Suprapubic skin (tissue), 4 donors: ENCODE measurements at regions not wholly inside any gene's neighbourhood (a gene's known extent, or its start where the extent isn't known, plus 50 kb on each side); places are given as distances from the start of the nearest gene placed in this dataset.
A peak's percentile ranks its signal among the peaks of the same experiment; 100 is the strongest.

ENCODE experiments used
- DNase-seq, 2 donors: peaks; one replicate each; pipeline ENCODE4 v3.0.0-alpha.2; 2019; ENCODE audit warnings: low spot score in 2 of 2
- H3K27ac ChIP-seq: fragments of 200-600 bp; sonication (generic); one replicate; pipeline ENCODE4 v1.5.1; 2019
- H3K27me3 ChIP-seq: fragments of 200-600 bp; sonication (generic); one replicate; pipeline ENCODE4 v1.5.1; 2019
- H3K36me3 ChIP-seq: fragments of 200-600 bp; sonication (generic); one replicate; pipeline ENCODE4 v1.5.1; 2019
- H3K4me1 ChIP-seq: fragments of 200-600 bp; sonication (generic); one replicate; pipeline ENCODE4 v1.5.1; 2019
- H3K4me3 ChIP-seq: fragments of 200-600 bp; sonication (generic); one replicate; pipeline ENCODE4 v1.5.1; 2019; ENCODE audit warnings: mild to moderate bottlenecking
- H3K9me3 ChIP-seq: fragments of 200-600 bp; sonication (generic); one replicate; pipeline ENCODE4 v1.5.1; 2019
- EP300 ChIP-seq: sonication (generic); formaldehyde crosslinking; IDR thresholded peaks from one replicate; pipeline ENCODE4 v1.6.1; 2017; ENCODE audit warnings: antibody characterized with exemption
- POLR2A ChIP-seq, 2 donors: fragments of 450-650 bp; IDR thresholded peaks; one replicate each; pipeline ENCODE4 v1.6.1; 2017; ENCODE audit warnings: antibody characterized with exemption in 2 of 2, mild to moderate bottlenecking in 2 of 2, moderate library complexity in 2 of 2
- POLR2AphosphoS5 ChIP-seq, 3 donors: sonication (generic); formaldehyde crosslinking; IDR thresholded peaks; one replicate each; pipeline ENCODE4 v1.6.1; 2017; ENCODE audit warnings: antibody characterized with exemption in 3 of 3
- WGBS: methylation state at CpG from one replicate; pipeline ENCODE4 v1.1.5; 2018; 5-methylcytosine and 5-hydroxymethylcytosine counted together
- TF ChIP-seq, protein P1 (sequence below), 2 donors: fragments of 200-600 bp in 1 of 2; fragments of 450-650 bp in 1 of 2; sonication (generic) in 1 of 2; IDR thresholded peaks; one replicate each; pipeline ENCODE4 v1.5.1; 2016 to 2019; ENCODE audit warnings: antibody characterized with exemption in 2 of 2, mild to moderate bottlenecking in 1 of 2, moderate library complexity in 1 of 2

DNA sequence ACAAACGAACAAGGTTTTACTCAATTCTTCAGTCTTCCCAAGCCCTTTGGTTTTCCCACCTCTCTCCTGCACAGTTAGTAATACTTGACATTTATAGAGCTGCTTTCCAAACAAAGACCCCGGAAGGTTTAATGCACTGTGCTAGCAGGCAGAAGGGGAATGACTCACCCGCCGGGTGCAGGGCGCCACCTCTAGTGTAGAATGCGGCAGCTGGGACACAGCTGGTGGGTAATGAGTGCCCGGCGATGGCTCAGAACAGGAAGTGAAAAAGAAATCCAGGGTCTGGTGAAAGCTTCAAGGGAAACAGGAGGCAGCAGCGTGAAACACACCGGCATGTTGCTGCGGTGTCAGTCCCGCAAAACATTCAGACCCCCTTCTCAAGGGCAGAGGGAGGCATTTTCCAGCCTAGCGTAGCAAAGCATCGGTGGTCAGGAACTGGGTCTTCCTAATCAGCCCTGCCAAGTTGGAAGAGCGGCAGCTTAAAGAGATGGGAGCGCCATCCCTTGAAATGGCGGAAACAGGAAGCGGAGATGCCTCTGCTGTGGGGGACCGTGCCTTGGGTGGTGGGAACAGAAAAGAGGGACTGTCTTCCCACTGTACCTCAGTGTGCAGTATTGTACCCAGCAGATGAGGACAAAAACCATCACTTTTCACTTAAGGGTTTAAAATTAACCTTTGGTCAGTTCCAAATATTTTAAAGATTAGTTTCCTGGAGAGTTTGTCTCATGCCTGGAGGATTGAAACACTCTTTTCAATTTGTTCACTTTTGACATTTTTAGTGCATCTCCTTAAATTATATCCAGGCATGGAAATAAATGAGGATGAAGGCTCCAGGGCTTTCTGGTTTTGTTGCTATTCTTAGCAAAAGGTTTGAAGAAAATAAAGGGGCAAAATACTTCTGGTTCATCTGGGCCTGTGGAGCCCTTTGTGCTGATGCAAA lies 160.7 kb upstream of the MCTP2 start:
- peak in 1 of 2 donors; percentile 64 for DNase-seq
- no peak for TF ChIP-seq EP300
- TF ChIP-seq POLR2AphosphoS5 (IDR thresholded peaks at IDR 0.05): no peak
- TF ChIP-seq, protein P1, sequence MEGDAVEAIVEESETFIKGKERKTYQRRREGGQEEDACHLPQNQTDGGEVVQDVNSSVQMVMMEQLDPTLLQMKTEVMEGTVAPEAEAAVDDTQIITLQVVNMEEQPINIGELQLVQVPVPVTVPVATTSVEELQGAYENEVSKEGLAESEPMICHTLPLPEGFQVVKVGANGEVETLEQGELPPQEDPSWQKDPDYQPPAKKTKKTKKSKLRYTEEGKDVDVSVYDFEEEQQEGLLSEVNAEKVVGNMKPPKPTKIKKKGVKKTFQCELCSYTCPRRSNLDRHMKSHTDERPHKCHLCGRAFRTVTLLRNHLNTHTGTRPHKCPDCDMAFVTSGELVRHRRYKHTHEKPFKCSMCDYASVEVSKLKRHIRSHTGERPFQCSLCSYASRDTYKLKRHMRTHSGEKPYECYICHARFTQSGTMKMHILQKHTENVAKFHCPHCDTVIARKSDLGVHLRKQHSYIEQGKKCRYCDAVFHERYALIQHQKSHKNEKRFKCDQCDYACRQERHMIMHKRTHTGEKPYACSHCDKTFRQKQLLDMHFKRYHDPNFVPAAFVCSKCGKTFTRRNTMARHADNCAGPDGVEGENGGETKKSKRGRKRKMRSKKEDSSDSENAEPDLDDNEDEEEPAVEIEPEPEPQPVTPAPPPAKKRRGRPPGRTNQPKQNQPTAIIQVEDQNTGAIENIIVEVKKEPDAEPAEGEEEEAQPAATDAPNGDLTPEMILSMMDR (IDR thresholded peaks at IDR 0.05): no peak
- TF ChIP-seq POLR2A (IDR thresholded peaks at IDR 0.05): no peak

GRCh38 chr15:94069844-94070243 lies 161.5 kb upstream of the MCTP2 start:
- WGBS: 81% methylated on average over 9 of the region's 9 CpGs

More for the DNA sequence above, 160.7 kb upstream of the MCTP2 start:
- 77% methylated on average over 19 of the region's 19 CpGs for WGBS
- Histone ChIP-seq H3K9me3 (no peaks in the 10 kb centered on the region), H3K36me3 (no peaks in the 10 kb centered on the region), H3K4me3 (no peak overlapping the region), H3K27ac (no peak overlapping the region), H3K4me1 (peaks cover 5% of the 10 kb centered on the region), H3K27me3 (no peaks in the 10 kb centered on the region)

GRCh38 chr15:94066811-94067210 lies 164.6 kb upstream of the MCTP2 start:
- no peaks in the 10 kb centered on the region for H3K36me3 ChIP-seq
- no peak overlapping the region for H3K27ac ChIP-seq
- TF ChIP-seq POLR2AphosphoS5 (IDR thresholded peaks at IDR 0.05) (no peak), POLR2A (IDR thresholded peaks at IDR 0.05) (no peak), EP300 (no peak)
- TF ChIP-seq, protein P1 (IDR thresholded peaks at IDR 0.05): no peak
- no peak for DNase-seq
- H3K4me3 ChIP-seq: no peak overlapping the region
- no peaks in the 10 kb centered on the region for H3K9me3 ChIP-seq
- WGBS: 90% methylated on average over 3 of the region's 3 CpGs
- no peaks in the 10 kb centered on the region for H3K27me3 ChIP-seq
- peaks cover 7% of the 10 kb centered on the region for H3K4me1 ChIP-seq

More at GRCh38 chr15:94069844-94070243, 161.5 kb upstream of the MCTP2 start:
- peaks cover 4% of the 10 kb centered on the region for H3K4me1 ChIP-seq
- no peak for DNase-seq
- no peaks in the 10 kb centered on the region for H3K27me3 ChIP-seq
- no peak overlapping the region for H3K27ac ChIP-seq
- TF ChIP-seq POLR2A (IDR thresholded peaks at IDR 0.05) (no peak), EP300 (no peak), POLR2AphosphoS5 (IDR thresholded peaks at IDR 0.05) (no peak)
- TF ChIP-seq, protein P1 (IDR thresholded peaks at IDR 0.05): no peak
- no peak overlapping the region for H3K4me3 ChIP-seq
- H3K9me3 ChIP-seq: no peaks in the 10 kb centered on the region
- no peaks in the 10 kb centered on the region for H3K36me3 ChIP-seq

DNA sequence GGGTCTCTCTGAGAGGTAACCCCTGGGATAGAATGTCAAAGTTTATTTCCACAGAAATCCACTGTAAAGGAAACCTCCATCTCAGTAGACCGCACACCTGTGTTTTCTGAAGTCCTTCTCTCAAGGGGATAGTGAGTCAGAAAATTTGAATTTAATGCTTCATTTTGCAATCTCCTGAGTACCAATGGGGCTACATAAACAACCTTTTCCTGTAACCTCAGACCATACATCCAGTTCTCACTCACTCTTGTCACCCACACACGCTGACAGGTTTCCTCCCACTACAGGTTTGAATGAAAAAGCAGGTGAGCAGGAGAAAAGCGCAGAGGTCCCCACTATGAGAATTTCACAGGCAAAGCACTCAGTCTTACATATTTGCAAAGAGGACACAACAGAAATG lies 165.3 kb upstream of the MCTP2 start:
- no peak overlapping the region for H3K4me3 ChIP-seq
- H3K36me3 ChIP-seq: no peaks in the 10 kb centered on the region
- H3K9me3 ChIP-seq: no peaks in the 10 kb centered on the region
- H3K27me3 ChIP-seq: no peaks in the 10 kb centered on the region
- no peak overlapping the region for H3K27ac ChIP-seq
- 96% methylated on average over 3 of the region's 3 CpGs for WGBS
- TF ChIP-seq POLR2A (IDR thresholded peaks at IDR 0.05): no peak
- TF ChIP-seq EP300: no peak
- TF ChIP-seq POLR2AphosphoS5 (IDR thresholded peaks at IDR 0.05): no peak
- TF ChIP-seq, protein P1 (IDR thresholded peaks at IDR 0.05): no peak
- no peak for DNase-seq
- H3K4me1 ChIP-seq: peaks cover 7% of the 10 kb centered on the region

GRCh38 chr15:94064676-94065313 lies 166.6 kb upstream of the MCTP2 start:
- 85% methylated on average over 2 of the region's 2 CpGs for WGBS
- no peaks in the 10 kb centered on the region for H3K9me3 ChIP-seq
- no peaks in the 10 kb centered on the region for H3K27me3 ChIP-seq
- no peaks in the 10 kb centered on the region for H3K36me3 ChIP-seq
- H3K4me1 ChIP-seq: peaks cover 7% of the 10 kb centered on the region
- H3K4me3 ChIP-seq: no peak overlapping the region
- no peak for TF ChIP-seq POLR2A (IDR thresholded peaks at IDR 0.05)
- no peak for TF ChIP-seq POLR2AphosphoS5 (IDR thresholded peaks at IDR 0.05)
- no peak for TF ChIP-seq EP300
- TF ChIP-seq, protein P1 (IDR thresholded peaks at IDR 0.05): no peak
- peak overlapping the region; percentile 2 for H3K27ac ChIP-seq
- DNase-seq: no peak
